DND-41 (cell line): ENCODE measurements at regions not wholly inside any gene's neighbourhood (a gene's known extent, or its start where the extent isn't known, plus 50 kb on each side); places are given as distances from the start of the nearest gene placed in this dataset.

Experiments used
- ATAC-seq: fragments of 200-7000 bp; cut with Tn5 transposase; 3 replicates; pipeline ENCODE4 v1.9.1; 2021; ENCODE audit warnings: low read depth; ENCODE audit not compliant: insufficient read depth
- DNase-seq: peaks from one replicate; pipeline ENCODE4 v3.0.0-alpha.2; 2020
- H2AFZ ChIP-seq: 2 replicates; pipeline ENCODE4 v1.6.0; 2012; ENCODE audit warnings: low read depth, low read length
- H3K27ac ChIP-seq: 2 replicates; pipeline ENCODE4 v1.5.1; 2012; ENCODE audit warnings: low read length, inconsistent platforms
- H3K27me3 ChIP-seq: fragments of 200-600 bp; sonication (generic); 2 replicates; pipeline ENCODE4 v1.6.0; 2012; ENCODE audit warnings: low read length, mild to moderate bottlenecking, inconsistent platforms; ENCODE audit not compliant: insufficient read depth, poor library complexity
- H3K36me3 ChIP-seq: 2 replicates; pipeline ENCODE4 v1.5.1; 2012; ENCODE audit warnings: low read length, inconsistent platforms; ENCODE audit not compliant: insufficient read depth
- H3K4me1 ChIP-seq: 2 replicates; pipeline ENCODE4 v1.5.1; 2012; ENCODE audit warnings: mild to moderate bottlenecking, low read length; ENCODE audit not compliant: insufficient read depth
- H3K4me2 ChIP-seq: 2 replicates; pipeline ENCODE4 v1.6.0; 2012; ENCODE audit warnings: mild to moderate bottlenecking, moderate library complexity, low read length, inconsistent platforms; ENCODE audit not compliant: insufficient read depth
- H3K4me3 ChIP-seq, 2 experiments: fragments of 200-600 bp in 1 of 2; shearing (Covaris generic) in 1 of 2; 2 replicates each; pipeline ENCODE4 v1.5.1; 2012 to 2016; ENCODE audit warnings: inconsistent platforms in 2 of 2, low read length in 2 of 2, mild to moderate bottlenecking in 2 of 2, low read depth in 1 of 2, moderate library complexity in 1 of 2
- H3K79me2 ChIP-seq: 2 replicates; pipeline ENCODE4 v1.6.0; 2012; ENCODE audit warnings: low read length, inconsistent platforms; ENCODE audit not compliant: insufficient read depth
- H3K9ac ChIP-seq: 2 replicates; pipeline ENCODE4 v1.6.0; 2012; ENCODE audit warnings: low read depth, mild to moderate bottlenecking, inconsistent platforms, low read length, moderate library complexity
- H3K9me3 ChIP-seq: 2 replicates; pipeline ENCODE4 v1.5.1; 2012; ENCODE audit warnings: low read length, moderate library complexity, mild to moderate bottlenecking, inconsistent platforms; ENCODE audit not compliant: insufficient read depth, severe bottlenecking
- H4K20me1 ChIP-seq: 2 replicates; pipeline ENCODE4 v1.6.0; 2012; ENCODE audit warnings: low read length; ENCODE audit not compliant: insufficient read depth
- EZH2 ChIP-seq: IDR thresholded peaks from 3 replicates; pipeline ENCODE4 v1.6.1; 2012; ENCODE audit warnings: borderline replicate concordance, low read depth, mild to moderate bottlenecking, moderate library complexity, low read length, inconsistent platforms; ENCODE audit not compliant: severe bottlenecking
- TF ChIP-seq, protein P1 (sequence below): IDR thresholded peaks from 2 replicates; pipeline ENCODE4 v1.5.1; 2012; ENCODE audit warnings: borderline replicate concordance, low read length, moderate library complexity, mild to moderate bottlenecking; ENCODE audit not compliant: poor library complexity, severe bottlenecking; ENCODE audit errors: extremely low read depth

GRCh38 chr3:99434190-99434589, 204.2 kb upstream of the COL8A1 start:
- no peak overlapping the region for H3K4me2 ChIP-seq
- no peak overlapping the region for H3K27ac ChIP-seq
- H3K36me3 ChIP-seq: no peaks in the 10 kb centered on the region
- no peak for TF ChIP-seq EZH2
- TF ChIP-seq, protein P1, sequence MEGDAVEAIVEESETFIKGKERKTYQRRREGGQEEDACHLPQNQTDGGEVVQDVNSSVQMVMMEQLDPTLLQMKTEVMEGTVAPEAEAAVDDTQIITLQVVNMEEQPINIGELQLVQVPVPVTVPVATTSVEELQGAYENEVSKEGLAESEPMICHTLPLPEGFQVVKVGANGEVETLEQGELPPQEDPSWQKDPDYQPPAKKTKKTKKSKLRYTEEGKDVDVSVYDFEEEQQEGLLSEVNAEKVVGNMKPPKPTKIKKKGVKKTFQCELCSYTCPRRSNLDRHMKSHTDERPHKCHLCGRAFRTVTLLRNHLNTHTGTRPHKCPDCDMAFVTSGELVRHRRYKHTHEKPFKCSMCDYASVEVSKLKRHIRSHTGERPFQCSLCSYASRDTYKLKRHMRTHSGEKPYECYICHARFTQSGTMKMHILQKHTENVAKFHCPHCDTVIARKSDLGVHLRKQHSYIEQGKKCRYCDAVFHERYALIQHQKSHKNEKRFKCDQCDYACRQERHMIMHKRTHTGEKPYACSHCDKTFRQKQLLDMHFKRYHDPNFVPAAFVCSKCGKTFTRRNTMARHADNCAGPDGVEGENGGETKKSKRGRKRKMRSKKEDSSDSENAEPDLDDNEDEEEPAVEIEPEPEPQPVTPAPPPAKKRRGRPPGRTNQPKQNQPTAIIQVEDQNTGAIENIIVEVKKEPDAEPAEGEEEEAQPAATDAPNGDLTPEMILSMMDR: no peak
- H3K9me3 ChIP-seq: no peaks in the 10 kb centered on the region
- ATAC-seq (no peak), DNase-seq (no peak)
- H4K20me1 ChIP-seq: no peaks in the 10 kb centered on the region
- no peak overlapping the region for H3K9ac ChIP-seq
- no peaks in the 10 kb centered on the region for H3K79me2 ChIP-seq
- no peaks in the 10 kb centered on the region for H3K27me3 ChIP-seq
- H3K4me3 ChIP-seq: no peak overlapping the region
- no peak overlapping the region for H2AFZ ChIP-seq
- H3K4me1 ChIP-seq: no peaks in the 10 kb centered on the region

- H3K9me3 ChIP-seq: no peaks in the 10 kb centered on the region
- H4K20me1 ChIP-seq: no peaks in the 10 kb centered on the region
- H3K9ac ChIP-seq: no peak overlapping the region
- no peaks in the 10 kb centered on the region for H3K79me2 ChIP-seq
- ATAC-seq (no peak), DNase-seq (no peak)
- H2AFZ ChIP-seq: no peak overlapping the region
- H3K36me3 ChIP-seq: no peaks in the 10 kb centered on the region
- no peak for TF ChIP-seq EZH2
- TF ChIP-seq, protein P1: no peak
- H3K4me1 ChIP-seq: no peaks in the 10 kb centered on the region
- no peak overlapping the region for H3K4me2 ChIP-seq
- no peak overlapping the region for H3K4me3 ChIP-seq
- no peaks in the 10 kb centered on the region for H3K27me3 ChIP-seq
- H3K27ac ChIP-seq: no peak overlapping the region
Observed at GRCh38 chr3:99430348-99431134, 207.9 kb upstream of the COL8A1 start.

DNA sequence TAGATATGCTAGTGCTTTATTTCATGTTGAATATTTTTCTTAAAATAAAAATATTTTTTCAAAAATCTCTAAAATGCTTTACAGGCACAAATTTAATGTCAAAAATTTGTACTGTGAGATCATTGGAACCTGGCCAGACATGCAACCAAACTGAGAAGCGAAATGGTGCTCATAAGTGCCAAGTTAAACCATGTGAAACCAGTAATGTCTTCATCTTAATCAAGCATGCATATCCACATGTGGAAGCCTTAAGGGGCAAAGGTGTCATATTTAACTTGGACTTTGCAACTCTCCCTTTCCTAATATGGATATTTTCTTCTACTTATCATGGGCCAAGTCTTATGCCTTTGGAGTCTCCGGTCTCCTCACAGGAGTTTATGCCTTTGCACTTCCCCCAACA, 208.9 kb upstream of the COL8A1 start:
- DNase-seq (no peak), ATAC-seq (no peak)
- no peaks in the 10 kb centered on the region for H3K79me2 ChIP-seq
- TF ChIP-seq, protein P1: no peak
- no peak for TF ChIP-seq EZH2
- H3K36me3 ChIP-seq: no peaks in the 10 kb centered on the region
- no peak overlapping the region for H3K9ac ChIP-seq
- no peaks in the 10 kb centered on the region for H4K20me1 ChIP-seq
- H3K4me2 ChIP-seq: no peak overlapping the region
- no peaks in the 10 kb centered on the region for H3K9me3 ChIP-seq
- no peak overlapping the region for H3K27ac ChIP-seq
- H3K4me1 ChIP-seq: no peaks in the 10 kb centered on the region
- H3K27me3 ChIP-seq: no peaks in the 10 kb centered on the region
- H3K4me3 ChIP-seq: no peak overlapping the region
- H2AFZ ChIP-seq: no peak overlapping the region

GRCh38 chr3:99425930-99426329, 212.5 kb upstream of the COL8A1 start:
- Histone ChIP-seq H4K20me1 (no peaks in the 10 kb centered on the region), H3K4me1 (no peaks in the 10 kb centered on the region), H3K9me3 (no peaks in the 10 kb centered on the region), H3K4me3 (no peak overlapping the region), H3K27me3 (no peaks in the 10 kb centered on the region), H3K36me3 (no peaks in the 10 kb centered on the region), H2AFZ (no peak overlapping the region), H3K4me2 (no peak overlapping the region), H3K9ac (no peak overlapping the region), H3K27ac (no peak overlapping the region), H3K79me2 (no peaks in the 10 kb centered on the region)
- ATAC-seq (no peak), DNase-seq (no peak)
- TF ChIP-seq, protein P1: no peak
